ENCODE measurements at regions not wholly inside any gene's neighbourhood (a gene's known extent, or its start where the extent isn't known, plus 50 kb on each side); places are given as distances from the start of the nearest gene placed in this dataset.

GRCh38 chr14:104296388-104297312 is 158.3 kb downstream of the KIF26A start:
- peak overlapping the region; percentile 34 for H3K4me2 ChIP-seq
- TF ChIP-seq Cebpa-rat (IDR thresholded peaks at IDR 0.05): no peak
- no peaks in the 10 kb centered on the region for H3K27me3 ChIP-seq
- peaks cover 49% of the 10 kb centered on the region for H3K4me1 ChIP-seq
- H4K20me1 ChIP-seq: no peaks in the 10 kb centered on the region
- H3K27ac ChIP-seq: 0 out of 2 replicates have a peak overlapping the region, but pooled peaks have one; percentile 35
- H3K9ac ChIP-seq: no peak overlapping the region
- H3K9me3 ChIP-seq: no peaks in the 10 kb centered on the region
- H3K4me3 ChIP-seq: no peak overlapping the region
- H3K36me3 ChIP-seq: no peaks in the 10 kb centered on the region

GRCh38 chr14:104297313-104297704 is 158.9 kb downstream of the KIF26A start:
- H3K27ac ChIP-seq: no peak overlapping the region
- H3K9ac ChIP-seq: no peak overlapping the region
- no peaks in the 10 kb centered on the region for H3K9me3 ChIP-seq
- H3K4me3 ChIP-seq: no peak overlapping the region
- no peaks in the 10 kb centered on the region for H3K27me3 ChIP-seq
- H3K4me1 ChIP-seq: peaks cover 53% of the 10 kb centered on the region
- H4K20me1 ChIP-seq: no peaks in the 10 kb centered on the region
- H3K4me2 ChIP-seq: no peak overlapping the region
- no peaks in the 10 kb centered on the region for H3K36me3 ChIP-seq
- no peak for TF ChIP-seq Cebpa-rat (IDR thresholded peaks at IDR 0.05)

- Histone ChIP-seq H3K4me2 (no peak overlapping the region), H3K9ac (no peak overlapping the region), H3K27me3 (no peaks in the 10 kb centered on the region), H3K36me3 (no peaks in the 10 kb centered on the region), H3K4me1 (peaks cover 55% of the 10 kb centered on the region), H3K9me3 (no peaks in the 10 kb centered on the region), H3K27ac (no peak overlapping the region), H3K4me3 (no peak overlapping the region), H4K20me1 (no peaks in the 10 kb centered on the region)
- no peak for TF ChIP-seq Cebpa-rat (IDR thresholded peaks at IDR 0.05)
These were observed 159.5 kb downstream of the KIF26A start for GRCh38 chr14:104297721-104298401.

GRCh38 chr14:104298458-104298857 is 160.1 kb downstream of the KIF26A start:
- no peak overlapping the region for H3K9ac ChIP-seq
- H3K27ac ChIP-seq: no peak overlapping the region
- no peaks in the 10 kb centered on the region for H3K36me3 ChIP-seq
- no peaks in the 10 kb centered on the region for H4K20me1 ChIP-seq
- no peak overlapping the region for H3K4me3 ChIP-seq
- no peak overlapping the region for H3K4me2 ChIP-seq
- no peaks in the 10 kb centered on the region for H3K9me3 ChIP-seq
- no peaks in the 10 kb centered on the region for H3K27me3 ChIP-seq
- no peak for TF ChIP-seq Cebpa-rat (IDR thresholded peaks at IDR 0.05)
- peaks cover 55% of the 10 kb centered on the region for H3K4me1 ChIP-seq

GRCh38 chr14:104299993-104300761 is 161.8 kb downstream of the KIF26A start:
- Histone ChIP-seq H3K27me3 (no peaks in the 10 kb centered on the region), H3K4me1 (peaks cover 38% of the 10 kb centered on the region), H3K4me3 (no peak overlapping the region), H3K4me2 (no peak overlapping the region), H4K20me1 (no peaks in the 10 kb centered on the region), H3K9ac (no peak overlapping the region), H3K36me3 (no peaks in the 10 kb centered on the region), H3K27ac (no peak overlapping the region), H3K9me3 (no peaks in the 10 kb centered on the region)
- no peak for TF ChIP-seq Cebpa-rat (IDR thresholded peaks at IDR 0.05)

- Histone ChIP-seq H3K4me2 (peak overlapping the region; percentile 72), H3K27ac (peak overlapping the region; percentile 67), H3K36me3 (no peaks in the 10 kb centered on the region), H4K20me1 (no peaks in the 10 kb centered on the region), H3K27me3 (no peaks in the 10 kb centered on the region), H3K4me3 (no peak overlapping the region), H3K9ac (peak overlapping the region; percentile 16; the same call in 1 of the 2 replicates), H3K9me3 (no peaks in the 10 kb centered on the region), H3K4me1 (peaks cover 26% of the 10 kb centered on the region)
- no peak for TF ChIP-seq Cebpa-rat (IDR thresholded peaks at IDR 0.05)
These were observed 163.5 kb downstream of the KIF26A start for GRCh38 chr14:104301731-104302460.

- 0 out of 2 replicates have a peak overlapping the region, but pooled peaks have one; percentile 16 for H3K9ac ChIP-seq
- no peaks in the 10 kb centered on the region for H4K20me1 ChIP-seq
- no peaks in the 10 kb centered on the region for H3K27me3 ChIP-seq
- peaks cover 23% of the 10 kb centered on the region for H3K4me1 ChIP-seq
- H3K27ac ChIP-seq: peak overlapping the region; percentile 67; the same call in 1 of the 2 replicates
- H3K36me3 ChIP-seq: no peaks in the 10 kb centered on the region
- peak overlapping the region; percentile 72 for H3K4me2 ChIP-seq
- no peak overlapping the region for H3K4me3 ChIP-seq
- H3K9me3 ChIP-seq: no peaks in the 10 kb centered on the region
- TF ChIP-seq Cebpa-rat (IDR thresholded peaks at IDR 0.05): no peak
These were observed 164.5 kb downstream of the KIF26A start for GRCh38 chr14:104302794-104303405.

- H3K9ac ChIP-seq: no peak overlapping the region
- H3K4me2 ChIP-seq: no peak overlapping the region
- no peaks in the 10 kb centered on the region for H3K36me3 ChIP-seq
- H3K9me3 ChIP-seq: no peaks in the 10 kb centered on the region
- TF ChIP-seq Cebpa-rat (IDR thresholded peaks at IDR 0.05): no peak
- H3K27ac ChIP-seq: no peak overlapping the region
- peaks cover 23% of the 10 kb centered on the region for H3K4me1 ChIP-seq
- no peaks in the 10 kb centered on the region for H4K20me1 ChIP-seq
- no peaks in the 10 kb centered on the region for H3K27me3 ChIP-seq
- H3K4me3 ChIP-seq: no peak overlapping the region
These were observed 165.5 kb downstream of the KIF26A start for GRCh38 chr14:104303705-104304425.
